ENCODE measurements at regions not wholly inside any gene's neighbourhood (a gene's known extent, or its start where the extent isn't known, plus 50 kb on each side); places are given as distances from the start of the nearest gene placed in this dataset.

- TF ChIP-seq CTCF (IDR thresholded peaks at IDR 0.05 in 4 of 5, conservative IDR thresholded peaks at IDR 0.05 in 1 of 5) (no peak), POLR2A (IDR thresholded peaks at IDR 0.05) (no peak)
Observed at GRCh38 chr1:112232848-112233247, 163.2 kb upstream of the CTTNBP2NL start.
